Neural progenitor cell (in vitro differentiated cells): ENCODE measurements at regions not wholly inside any gene's neighbourhood (a gene's known extent, or its start where the extent isn't known, plus 50 kb on each side); places are given as distances from the start of the nearest gene placed in this dataset.

ENCODE experiments used
- DNase-seq: peaks from one replicate; pipeline ENCODE4 v3.0.0-alpha.2; 2016; ENCODE audit warnings: low spot score
- H2AFZ ChIP-seq: fragments of 200-600 bp; sonication (generic); replicated peaks from 2 replicates; pipeline ENCODE4 v1.6.1; 2016; ENCODE audit warnings: antibody characterized with exemption
- H3F3A ChIP-seq: fragments of 200-600 bp; sonication (generic); 2 replicates; pipeline ENCODE4 v1.6.1; 2016; ENCODE audit warnings: antibody characterized with exemption, low read depth
- H3K27ac ChIP-seq: fragments of 200-600 bp; sonication (generic); 2 replicates; pipeline ENCODE4 v1.5.1; 2016; ENCODE audit warnings: mild to moderate bottlenecking
- H3K27me3 ChIP-seq: fragments of 200-600 bp; sonication (generic); 2 replicates; pipeline ENCODE4 v1.6.1; 2016; ENCODE audit warnings: mild to moderate bottlenecking, moderate library complexity
- H3K36me3 ChIP-seq: fragments of 200-600 bp; sonication (generic); 2 replicates; pipeline ENCODE4 v1.5.1; 2016
- H3K4me1 ChIP-seq: fragments of 200-600 bp; sonication (generic); 2 replicates; pipeline ENCODE4 v1.6.1; 2016; ENCODE audit warnings: mixed run types
- H3K4me2 ChIP-seq: fragments of 200-600 bp; sonication (generic); 2 replicates; pipeline ENCODE4 v1.6.1; 2016
- H3K4me3 ChIP-seq: fragments of 200-600 bp; sonication (generic); 2 replicates; pipeline ENCODE4 v1.5.1; 2016
- H3K79me2 ChIP-seq: fragments of 200-600 bp; sonication (generic); 2 replicates; pipeline ENCODE4 v1.6.1; 2016; ENCODE audit warnings: low read depth
- H3K9ac ChIP-seq: fragments of 200-600 bp; sonication (generic); 2 replicates; pipeline ENCODE4 v1.6.1; 2016
- H3K9me3 ChIP-seq: fragments of 200-600 bp; sonication (generic); 2 replicates; pipeline ENCODE4 v1.5.1; 2016; ENCODE audit warnings: low read depth
- H4K20me1 ChIP-seq: fragments of 200-600 bp; sonication (generic); 2 replicates; pipeline ENCODE4 v1.6.1; 2016; ENCODE audit warnings: low read depth
- H3K27ac Mint-ChIP-seq: 3 replicates; pipeline ENCODE4 v1.8.0; 2021; ENCODE audit warnings: mixed read lengths
- H3K27me3 Mint-ChIP-seq: 2 replicates; pipeline ENCODE4 v1.8.0; 2022; ENCODE audit warnings: low read depth, mild to moderate bottlenecking, inconsistent platforms, moderate library complexity, mixed read lengths; ENCODE audit not compliant: insufficient read depth
- H3K36me3 Mint-ChIP-seq: 3 replicates; pipeline ENCODE4 v1.8.0; 2021; ENCODE audit warnings: mixed read lengths
- H3K4me1 Mint-ChIP-seq: 3 replicates; pipeline ENCODE4 v1.8.0; 2021; ENCODE audit warnings: mixed read lengths
- H3K4me3 Mint-ChIP-seq: 3 replicates; pipeline ENCODE4 v1.8.0; 2021; ENCODE audit warnings: mild to moderate bottlenecking, moderate library complexity, mixed read lengths
- H3K9me3 Mint-ChIP-seq: 3 replicates; pipeline ENCODE4 v1.8.0; 2020; ENCODE audit warnings: mixed read lengths
- CTCF ChIP-seq: fragments of 200-600 bp; sonication (generic); IDR thresholded peaks from 2 replicates; pipeline ENCODE4 v1.5.1; 2017; ENCODE audit warnings: antibody characterized with exemption, mild to moderate bottlenecking
- EZH2 ChIP-seq: fragments of 200-600 bp; sonication (generic); IDR thresholded peaks from 2 replicates; pipeline ENCODE4 v1.6.1; 2017; ENCODE audit warnings: antibody characterized with exemption, mild to moderate bottlenecking, moderate library complexity
- EZH2phosphoT487 ChIP-seq: fragments of 200-600 bp; sonication (generic); IDR thresholded peaks from 2 replicates; pipeline ENCODE4 v1.6.1; 2017; ENCODE audit warnings: antibody characterized with exemption

GRCh38 chr4:153906231-153906630 lies 117.3 kb upstream of the SFRP2 start:
- Histone ChIP-seq H4K20me1 (no peaks in the 10 kb centered on the region), H3K9ac (no peak overlapping the region), H3F3A (no peaks in the 10 kb centered on the region), H2AFZ (no peak overlapping the region), H3K79me2 (no peaks in the 10 kb centered on the region), H3K4me2 (no peak overlapping the region), H3K4me3 (no peak overlapping the region), H3K27ac (no peak overlapping the region), H3K9me3 (no peaks in the 10 kb centered on the region), H3K4me1 (no peaks in the 10 kb centered on the region), H3K27me3 (no peaks in the 10 kb centered on the region), H3K36me3 (no peaks in the 10 kb centered on the region)
- H3K4me3 Mint-ChIP-seq: no peak overlapping the region
- H3K9me3 Mint-ChIP-seq: peaks cover 5% of the 10 kb centered on the region
- H3K27me3 Mint-ChIP-seq: peaks cover 2% of the 10 kb centered on the region
- peaks cover 5% of the 10 kb centered on the region for H3K4me1 Mint-ChIP-seq
- TF ChIP-seq EZH2: no peak
- no peak for TF ChIP-seq EZH2phosphoT487
- TF ChIP-seq CTCF: no peak
- H3K27ac Mint-ChIP-seq: no peak overlapping the region
- no peak for DNase-seq
- H3K36me3 Mint-ChIP-seq: peaks cover 29% of the 10 kb centered on the region

- Mint-ChIP-seq H3K4me1 (peaks cover 13% of the 10 kb centered on the region), H3K4me3 (no peak overlapping the region), H3K27me3 (peaks cover 2% of the 10 kb centered on the region), H3K9me3 (peaks cover 5% of the 10 kb centered on the region), H3K36me3 (peaks cover 29% of the 10 kb centered on the region), H3K27ac (no peak overlapping the region)
- H3K27me3 ChIP-seq: no peaks in the 10 kb centered on the region
- no peak overlapping the region for H3K4me2 ChIP-seq
- no peak overlapping the region for H3K27ac ChIP-seq
- DNase-seq: no peak
- H2AFZ ChIP-seq: no peak overlapping the region
- H3K4me3 ChIP-seq: no peak overlapping the region
- H3K9me3 ChIP-seq: no peaks in the 10 kb centered on the region
- H4K20me1 ChIP-seq: no peaks in the 10 kb centered on the region
- H3K79me2 ChIP-seq: no peaks in the 10 kb centered on the region
- peaks cover 7% of the 10 kb centered on the region for H3K4me1 ChIP-seq
- no peak overlapping the region for H3K9ac ChIP-seq
- no peak for TF ChIP-seq EZH2
- TF ChIP-seq CTCF: no peak
- no peak for TF ChIP-seq EZH2phosphoT487
- no peaks in the 10 kb centered on the region for H3F3A ChIP-seq
- H3K36me3 ChIP-seq: no peaks in the 10 kb centered on the region
These were observed 116.3 kb upstream of the SFRP2 start for GRCh38 chr4:153905231-153905630.

GRCh38 chr4:153904011-153904410 lies 115.1 kb upstream of the SFRP2 start:
- Histone ChIP-seq H3K9ac (no peak overlapping the region), H3K4me2 (no peak overlapping the region), H3F3A (no peaks in the 10 kb centered on the region), H3K4me1 (peaks cover 8% of the 10 kb centered on the region), H4K20me1 (no peaks in the 10 kb centered on the region), H2AFZ (no peak overlapping the region), H3K9me3 (no peaks in the 10 kb centered on the region), H3K36me3 (no peaks in the 10 kb centered on the region), H3K4me3 (no peak overlapping the region), H3K79me2 (no peaks in the 10 kb centered on the region), H3K27me3 (no peaks in the 10 kb centered on the region), H3K27ac (no peak overlapping the region)
- TF ChIP-seq EZH2phosphoT487: no peak
- TF ChIP-seq CTCF: no peak
- no peak for TF ChIP-seq EZH2
- peaks cover 17% of the 10 kb centered on the region for H3K4me1 Mint-ChIP-seq
- no peak for DNase-seq
- no peak overlapping the region for H3K4me3 Mint-ChIP-seq
- peaks cover 2% of the 10 kb centered on the region for H3K27me3 Mint-ChIP-seq
- peaks cover 5% of the 10 kb centered on the region for H3K9me3 Mint-ChIP-seq
- no peak overlapping the region for H3K27ac Mint-ChIP-seq
- H3K36me3 Mint-ChIP-seq: peaks cover 31% of the 10 kb centered on the region
